ENCODE measurements at regions not wholly inside any gene's neighbourhood (a gene's known extent, or its start where the extent isn't known, plus 50 kb on each side); places are given as distances from the start of the nearest gene placed in this dataset.
"Not testable (repeated sequence)": the region's sequence is repeated elsewhere in the genome, so short reads cannot be mapped to it uniquely, and the experiment has no call there.

DNA sequence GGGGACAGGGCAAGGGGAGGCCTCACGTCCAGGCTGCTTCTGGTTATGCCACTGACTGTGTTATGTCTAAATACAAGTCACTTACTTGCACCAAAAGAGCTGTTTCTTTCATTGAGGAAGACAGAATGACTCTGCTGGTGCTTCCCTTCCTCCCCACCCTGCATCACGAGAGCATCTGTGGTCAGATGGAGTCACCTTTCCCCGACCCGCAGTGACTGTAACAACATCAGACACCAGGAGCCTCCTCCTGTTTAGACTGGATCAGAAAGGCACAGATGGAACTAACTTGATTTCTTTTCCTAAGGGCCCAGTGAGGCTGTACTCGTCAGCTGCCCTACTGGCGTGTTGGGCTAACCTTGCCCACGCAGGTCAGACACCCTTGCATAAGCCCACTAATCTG lies 90.3 kb upstream of the ZNF536 start:
- no peak for DNase-seq

DNA sequence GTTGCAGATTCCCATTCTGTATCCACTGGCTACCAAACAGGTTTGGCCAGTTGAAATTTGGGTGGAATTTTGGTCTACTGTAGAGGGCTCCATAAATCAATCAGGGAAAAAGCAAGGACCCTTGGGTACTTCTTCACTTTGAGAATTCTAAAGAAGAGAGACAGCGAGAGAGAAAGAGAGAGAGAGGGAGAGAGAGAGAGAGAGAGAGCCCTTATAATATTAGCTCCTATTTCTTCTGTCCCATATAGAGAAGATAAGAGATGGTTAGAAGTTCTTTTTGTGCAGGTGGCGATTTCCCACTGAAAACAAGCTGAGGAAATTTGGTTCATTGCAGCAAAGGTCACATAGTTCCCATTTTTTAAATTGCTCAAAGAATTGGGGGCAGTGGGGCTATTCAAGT lies 88.6 kb upstream of the ZNF536 start:
- DNase-seq, result no peak

DNA sequence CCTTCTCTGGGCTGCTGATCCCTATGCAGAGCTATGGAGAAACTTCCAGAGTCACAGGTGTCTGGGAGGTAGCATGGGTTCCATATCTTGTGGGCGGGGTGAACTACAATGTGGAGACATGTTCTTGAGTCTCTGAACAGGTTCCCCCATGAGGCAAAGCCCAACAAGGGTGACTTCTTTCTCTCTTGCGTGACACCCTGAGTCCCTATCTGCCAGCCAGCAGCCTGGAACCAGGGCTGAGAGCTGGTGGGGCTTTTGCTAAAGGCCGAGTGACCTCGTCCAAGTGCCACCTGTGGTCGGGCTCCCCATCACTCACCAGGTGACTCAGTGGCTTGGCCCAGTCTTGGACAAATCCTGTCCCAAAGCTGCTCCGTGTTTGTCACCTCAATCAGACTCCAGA lies 88.0 kb upstream of the ZNF536 start:
- no peak for DNase-seq

DNA sequence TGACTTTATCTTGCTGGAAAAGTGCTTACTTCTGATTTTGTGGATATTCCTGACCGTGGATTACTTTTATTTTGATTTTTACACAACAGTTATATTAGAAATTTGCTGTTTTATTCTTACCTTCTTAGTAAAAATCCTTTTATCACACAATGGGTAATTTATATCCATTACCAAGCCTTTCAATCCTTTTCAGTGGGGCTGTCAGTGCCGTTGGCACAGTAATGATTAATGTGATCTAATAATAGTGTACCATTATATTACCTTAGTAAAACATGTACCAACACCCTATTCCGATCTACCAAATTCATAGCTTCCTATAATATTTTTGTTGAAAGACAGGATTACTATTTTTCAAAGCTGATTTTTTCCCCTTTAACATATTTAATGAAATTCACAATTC lies 87.3 kb upstream of the ZNF536 start:
- DNase-seq, result no peak

DNA sequence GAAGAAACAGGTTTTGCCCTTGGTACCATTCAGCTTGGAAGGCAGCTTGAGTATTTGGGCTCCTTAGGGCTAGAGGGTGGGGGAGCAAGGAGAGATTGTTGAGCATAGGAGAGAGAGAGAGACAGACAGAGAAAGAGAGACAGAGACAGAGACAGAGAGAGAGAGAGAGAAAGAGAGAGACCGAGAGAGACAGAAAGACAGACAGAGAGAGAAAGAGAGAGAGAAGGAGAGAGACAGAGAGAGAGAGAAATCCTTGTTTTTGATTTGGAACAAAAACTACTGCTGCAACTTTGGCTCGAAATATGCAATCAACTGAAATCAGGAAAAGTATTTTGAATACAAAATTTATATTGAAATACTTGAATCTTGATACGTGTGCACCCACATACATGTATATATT lies 85.8 kb upstream of the ZNF536 start:
- no peak for DNase-seq

DNA sequence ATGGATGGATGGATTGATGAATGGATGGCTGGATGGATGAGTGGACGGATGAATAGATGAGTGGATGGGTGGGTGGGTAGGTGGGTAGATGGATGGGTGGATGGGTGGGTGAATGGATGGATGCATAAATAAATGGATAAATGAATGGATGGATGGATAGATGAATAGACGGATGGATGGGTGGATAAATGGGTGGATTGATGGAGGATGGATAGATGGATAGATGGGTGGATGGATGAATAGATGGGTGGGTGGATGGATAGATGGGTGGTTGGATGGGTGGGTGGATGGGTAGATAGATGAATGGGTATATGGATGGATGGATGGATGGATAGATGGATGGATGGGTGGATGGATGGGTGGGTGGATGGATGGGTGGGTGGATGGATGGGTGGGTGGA lies 84.9 kb upstream of the ZNF536 start:
- no peak for DNase-seq

DNA sequence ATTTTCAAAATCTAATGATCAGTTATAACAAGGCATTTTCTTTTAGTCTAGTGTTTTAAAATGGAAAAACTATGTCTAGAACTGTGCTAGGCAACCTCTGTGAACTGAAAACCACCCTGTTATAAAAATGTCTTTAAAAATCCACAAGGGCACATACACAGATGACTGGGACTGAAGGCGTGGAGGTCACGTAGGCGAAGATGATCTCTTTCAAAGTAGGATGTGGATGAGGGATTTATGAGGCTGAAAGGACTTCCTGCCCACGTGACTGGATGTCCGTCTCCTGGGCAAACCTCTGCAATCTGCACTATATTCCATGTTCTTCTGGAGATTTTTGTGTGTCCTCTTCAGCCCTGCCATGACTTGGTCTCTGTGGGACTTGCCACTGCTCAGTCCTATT lies 84.2 kb upstream of the ZNF536 start:
- DNase-seq, result no peak

DNA sequence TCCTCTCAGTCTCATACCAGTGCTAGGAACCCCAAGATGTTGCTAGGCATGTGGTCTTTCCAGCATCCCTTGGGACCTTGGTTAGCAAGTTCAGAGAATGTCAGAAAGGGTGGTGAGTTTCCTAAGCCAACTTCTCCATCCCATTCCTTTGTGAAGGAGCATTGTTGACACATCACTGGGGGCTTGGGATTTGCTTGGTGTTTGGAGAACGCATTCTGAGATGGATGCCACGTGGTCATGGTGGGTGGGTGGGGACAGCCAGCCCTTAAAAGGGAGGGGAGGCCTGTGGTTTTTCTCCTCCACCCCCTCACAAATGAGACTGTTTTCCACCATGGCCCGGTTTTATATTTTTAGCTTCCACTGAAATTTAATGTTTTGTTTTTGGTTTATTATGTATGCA lies 83.3 kb upstream of the ZNF536 start:
- DNase-seq, result no peak

DNA sequence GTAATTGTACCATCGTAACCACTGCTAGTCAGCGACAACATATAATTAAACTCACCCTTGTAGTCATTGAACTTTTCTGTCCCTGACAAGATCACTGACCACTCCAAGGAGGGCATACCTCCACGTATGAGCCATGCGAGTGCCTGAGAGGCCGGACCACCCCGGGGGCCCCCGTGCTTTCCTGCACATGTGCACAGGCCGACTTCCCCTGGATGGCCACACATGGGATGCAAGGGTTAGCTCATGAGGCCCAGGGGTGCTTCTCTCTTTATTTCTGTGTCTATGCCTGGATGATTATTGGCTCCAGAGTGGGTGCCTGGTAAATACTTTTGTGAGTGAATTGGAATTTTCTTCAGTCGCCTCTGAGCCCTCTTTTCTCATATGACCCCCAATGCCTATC lies 82.8 kb upstream of the ZNF536 start:
- DNase-seq, result no peak

DNA sequence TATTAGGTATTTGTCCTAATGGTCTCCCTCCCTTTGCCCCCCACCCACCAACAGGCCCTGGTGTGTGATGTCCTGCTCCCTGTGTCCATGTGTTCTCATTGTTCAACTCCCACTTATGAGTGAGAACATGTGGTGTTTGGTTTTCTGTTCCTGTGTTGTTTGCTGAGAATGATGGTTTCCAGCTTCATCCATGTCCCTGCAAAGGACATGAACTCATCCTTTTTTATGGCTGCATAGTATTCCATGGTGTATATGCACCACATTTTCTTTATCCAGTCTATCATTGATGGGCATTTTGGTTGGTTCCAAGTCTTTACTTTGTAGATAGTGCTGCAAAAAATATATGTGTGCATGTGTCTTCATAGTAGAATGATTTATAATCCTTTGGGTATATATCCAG lies 81.4 kb upstream of the ZNF536 start:
- not testable (repeated sequence) for DNase-seq

DNA sequence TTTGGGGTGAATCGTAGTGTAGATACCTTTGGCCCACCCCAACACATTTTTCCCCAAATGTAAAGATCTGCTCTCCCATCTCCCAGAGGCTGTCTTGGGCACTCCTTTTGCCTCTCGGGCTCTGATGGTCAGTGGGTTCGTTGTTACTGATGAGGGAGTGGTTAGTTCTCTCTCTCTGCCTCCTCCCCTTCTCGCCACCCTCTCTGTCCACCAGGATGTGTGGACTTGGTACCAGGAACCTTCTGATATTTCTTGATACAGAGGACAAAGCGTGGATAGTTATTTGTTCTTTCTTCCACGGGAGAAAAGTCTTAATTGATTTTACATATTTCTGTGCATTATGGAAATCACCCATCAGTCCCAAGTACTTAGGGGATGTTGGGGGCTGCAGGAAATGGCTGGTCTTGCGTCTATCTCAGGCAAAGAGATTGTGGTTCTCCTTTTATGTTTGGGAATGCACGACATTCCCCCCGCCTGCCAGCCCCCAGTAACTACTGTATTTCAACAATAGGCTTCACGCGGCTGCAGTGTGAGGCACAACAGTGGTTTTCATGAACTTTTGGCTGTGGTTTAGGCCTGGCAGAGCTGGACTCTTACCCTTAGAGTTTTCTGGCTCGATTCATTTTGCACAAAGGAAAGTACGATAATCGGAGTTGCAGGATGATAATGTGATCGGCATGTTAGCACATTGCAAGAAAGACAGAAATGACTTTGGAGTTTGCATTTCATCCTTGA lies 79.0 kb upstream of the ZNF536 start:
- no peak for DNase-seq

DNA sequence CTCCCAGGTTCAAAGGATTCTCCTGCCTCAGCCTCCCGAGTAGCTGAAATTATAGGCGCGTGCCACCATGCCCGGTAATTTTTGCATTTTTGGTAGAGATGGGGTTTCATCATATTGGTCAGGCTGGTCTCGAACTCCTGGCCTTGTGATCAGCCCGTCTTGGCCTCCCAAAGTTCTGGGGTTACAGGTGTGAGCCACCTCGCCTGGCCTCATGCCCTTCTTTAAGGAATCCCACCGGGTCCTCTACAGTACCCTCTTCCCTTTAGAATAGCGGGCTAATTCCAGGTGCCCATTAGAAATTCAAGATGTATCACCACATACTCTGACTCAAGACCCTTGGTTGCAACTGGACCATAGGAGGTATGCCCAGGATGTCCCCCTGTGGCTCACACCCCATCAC lies 74.2 kb upstream of the ZNF536 start:
- DNase-seq, result no peak

DNA sequence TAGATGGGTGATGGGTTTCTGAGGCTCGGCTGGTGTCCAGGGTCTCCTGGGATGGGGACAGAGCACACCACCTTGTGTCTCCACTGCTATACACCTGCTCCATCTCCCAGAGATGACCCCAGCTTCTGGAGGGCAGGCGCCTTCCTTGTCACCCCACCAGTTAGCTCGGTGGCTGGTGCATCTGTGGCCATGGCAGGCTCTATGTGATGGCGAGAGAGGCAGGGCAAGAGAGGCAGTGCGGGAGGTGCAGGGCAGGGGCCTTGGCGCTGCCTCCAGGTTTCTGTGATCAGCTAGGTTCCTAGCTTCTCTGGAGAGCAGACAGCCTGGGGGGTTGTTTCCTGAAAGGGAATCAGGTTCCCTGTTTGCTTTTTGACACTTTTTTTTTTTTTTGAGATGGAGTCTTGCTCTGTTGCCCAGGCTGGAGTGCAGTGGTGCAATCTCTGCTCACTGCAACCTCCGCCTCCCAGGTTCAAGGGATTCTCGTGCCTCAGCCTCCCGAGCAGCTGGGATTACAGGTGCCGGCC lies 69.0 kb upstream of the ZNF536 start:
- no peak for DNase-seq

DNA sequence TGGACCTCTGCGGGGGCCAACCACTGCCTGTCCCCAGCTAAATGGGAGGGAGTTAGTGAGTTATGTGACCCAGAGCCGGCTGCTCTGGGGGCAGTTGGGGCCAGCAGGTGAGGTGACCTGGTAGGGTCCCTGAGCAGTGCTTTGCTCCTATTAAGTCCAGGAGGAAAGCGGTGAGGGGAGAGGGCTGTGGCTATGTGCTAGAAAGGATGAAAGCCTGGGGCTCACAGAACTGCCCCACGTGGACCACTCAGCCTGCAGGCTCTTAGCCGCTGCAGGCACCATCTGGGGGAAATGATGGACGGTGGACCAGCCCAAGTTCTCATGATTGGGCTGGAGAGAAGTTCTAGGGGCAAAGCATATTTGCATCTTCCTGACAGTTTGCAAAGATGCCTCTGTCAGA lies 67.6 kb upstream of the ZNF536 start:
- DNase-seq, result no peak

DNA sequence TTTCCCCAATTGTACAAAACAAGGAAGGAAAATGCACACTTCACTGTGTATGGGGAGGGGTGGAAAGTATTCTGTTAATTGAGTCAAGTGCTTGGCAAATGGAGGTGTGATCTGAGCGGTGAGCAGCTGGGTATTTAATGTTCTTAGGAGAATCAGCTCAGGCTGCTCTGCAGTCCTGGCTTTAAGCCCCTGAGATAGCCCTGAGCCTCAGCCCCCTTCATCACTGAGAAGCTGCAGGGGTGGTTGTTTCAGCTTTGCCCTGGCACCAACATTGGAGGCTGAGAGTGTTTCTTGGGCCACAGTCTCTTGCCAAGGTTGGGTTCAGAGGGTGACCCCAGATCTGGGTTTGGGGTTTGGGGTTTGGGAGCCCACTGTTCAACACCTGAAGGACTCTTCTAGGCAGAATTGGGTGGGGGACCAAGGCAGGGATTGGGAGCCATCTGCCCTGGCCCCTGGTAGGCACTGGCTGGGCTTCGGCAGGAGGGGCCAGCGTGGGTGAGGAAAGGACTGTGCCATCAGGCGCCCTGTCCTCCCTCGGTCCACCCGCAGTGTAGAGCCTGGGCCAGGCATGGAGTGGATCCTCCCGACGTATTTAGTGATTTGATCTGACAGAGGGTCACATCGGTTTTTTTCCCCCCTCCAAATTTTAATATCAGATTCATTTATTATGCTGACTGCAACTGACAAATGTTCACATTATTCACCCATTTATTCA lies 66.7 kb upstream of the ZNF536 start:
- DNase-seq, result no peak

DNA sequence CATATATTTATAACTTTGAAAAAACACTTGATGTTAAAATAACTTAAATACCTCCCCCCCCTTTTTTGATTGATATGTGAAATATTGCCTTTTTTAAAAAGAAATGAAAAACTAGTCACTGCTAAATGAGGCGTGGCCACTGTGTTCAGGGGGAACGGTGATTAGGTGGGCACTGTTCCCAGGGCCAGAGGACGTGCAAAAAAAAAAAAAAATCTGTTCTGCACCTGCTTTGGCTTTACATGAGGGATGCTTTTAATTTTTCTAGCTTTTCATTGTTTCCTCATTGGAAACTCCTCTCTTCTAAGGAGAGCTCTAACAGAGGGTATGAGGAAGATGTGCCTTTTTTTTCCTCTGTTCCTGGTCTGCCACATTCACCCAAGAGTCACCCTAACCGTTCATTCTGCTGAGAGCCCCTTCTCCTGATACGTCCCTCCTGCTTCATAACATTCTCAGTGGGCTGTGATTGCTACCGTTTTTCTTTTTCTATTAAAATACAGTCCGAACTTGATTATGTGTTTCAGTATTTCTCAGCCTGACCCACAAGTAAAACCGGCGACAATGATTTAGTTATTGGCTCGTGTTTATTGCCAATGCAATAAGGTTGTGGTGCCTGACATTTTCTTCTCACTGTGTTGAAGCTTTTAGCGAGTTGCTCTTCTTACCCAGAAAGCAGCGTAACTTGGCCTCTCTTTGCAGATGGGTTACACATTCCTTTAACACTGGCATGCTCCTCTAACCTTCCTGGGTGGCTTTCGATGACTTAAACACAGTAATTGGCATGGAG lies 64.8 kb upstream of the ZNF536 start:
- no peak for DNase-seq

DNA sequence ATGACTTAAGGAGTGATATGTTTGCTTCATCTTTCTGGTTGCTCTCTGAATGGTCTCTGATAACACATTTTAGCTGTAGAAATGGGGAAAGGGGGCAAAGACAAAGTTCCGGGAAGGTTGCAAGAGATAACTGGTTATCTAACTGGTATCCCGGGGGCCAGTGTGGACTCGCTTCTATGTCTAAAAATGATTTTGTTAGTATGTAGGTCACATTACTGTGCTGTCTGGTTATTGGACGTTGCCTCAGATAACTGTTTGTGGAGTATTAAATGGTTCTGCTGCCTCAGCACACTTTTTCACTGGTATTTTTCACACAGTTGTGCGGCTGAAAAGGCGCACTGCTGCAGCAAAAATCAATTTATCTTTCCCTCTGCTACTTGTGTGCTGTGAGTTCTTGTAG lies 63.0 kb upstream of the ZNF536 start:
- no peak for DNase-seq

DNA sequence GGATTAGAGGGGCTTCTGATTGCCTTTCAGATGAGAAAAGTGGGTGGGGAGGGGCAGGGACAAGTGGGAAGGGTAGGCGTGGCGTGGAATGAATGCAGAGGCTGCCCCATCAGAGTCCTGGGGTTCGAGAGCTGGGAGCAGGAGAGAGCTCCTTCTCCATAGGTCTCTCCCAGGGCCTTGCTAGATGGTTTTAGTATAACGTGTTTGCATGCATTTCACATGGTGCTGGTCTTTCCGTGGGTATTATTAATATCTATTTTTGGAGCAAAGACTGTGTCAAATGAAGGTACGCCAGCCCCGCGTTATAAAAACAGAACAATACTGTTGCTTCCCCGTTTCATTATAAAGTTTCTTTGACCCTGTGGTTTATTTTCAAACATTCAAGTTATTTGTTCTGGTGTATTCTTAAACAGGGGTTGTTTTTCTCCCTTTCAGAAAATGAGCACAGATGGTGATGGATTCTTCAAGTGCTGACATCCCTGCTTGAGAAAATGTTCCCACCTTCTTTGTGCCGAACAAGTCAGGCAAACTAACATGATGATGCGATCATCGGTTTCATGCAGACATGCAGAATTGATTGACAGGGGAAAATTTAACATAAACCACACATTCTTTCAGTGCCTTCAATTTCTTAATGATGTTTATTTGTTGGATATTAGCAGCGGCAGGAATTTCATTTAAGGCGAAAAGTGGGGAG lies 62.1 kb upstream of the ZNF536 start:
- no peak for DNase-seq

DNA sequence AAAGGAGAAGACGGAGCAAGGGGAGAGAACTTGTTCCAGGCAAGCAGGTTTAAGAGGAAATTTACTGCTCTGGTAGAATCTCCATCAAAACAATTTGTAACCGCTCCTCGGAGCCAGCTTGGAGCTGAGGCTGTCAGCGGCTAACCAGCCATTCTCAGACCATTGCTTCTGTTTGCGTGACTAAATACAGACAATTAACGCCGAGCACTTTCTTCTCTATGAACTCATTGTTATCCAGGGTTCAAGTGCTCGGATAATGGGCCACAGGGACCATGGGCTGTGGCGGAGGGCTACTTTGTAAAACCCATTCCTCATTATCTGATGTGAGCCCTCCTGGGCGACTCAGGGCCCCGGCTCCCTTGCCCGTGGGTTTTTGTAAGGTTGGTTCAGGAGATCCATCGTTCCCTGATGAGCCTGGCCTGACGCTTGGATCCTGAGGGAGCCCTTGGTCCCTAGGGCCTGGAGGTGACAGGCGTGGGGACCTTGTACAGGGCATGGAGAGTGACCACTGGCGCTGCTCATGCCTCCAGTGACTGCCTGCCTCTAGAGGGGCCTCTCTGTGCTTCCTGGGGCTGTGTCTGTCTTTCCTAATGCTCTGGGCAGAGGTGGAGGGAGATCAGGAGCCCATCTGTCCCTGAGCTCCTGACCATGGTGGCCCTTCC lies 61.5 kb upstream of the ZNF536 start:
- DNase-seq, result no peak

DNA sequence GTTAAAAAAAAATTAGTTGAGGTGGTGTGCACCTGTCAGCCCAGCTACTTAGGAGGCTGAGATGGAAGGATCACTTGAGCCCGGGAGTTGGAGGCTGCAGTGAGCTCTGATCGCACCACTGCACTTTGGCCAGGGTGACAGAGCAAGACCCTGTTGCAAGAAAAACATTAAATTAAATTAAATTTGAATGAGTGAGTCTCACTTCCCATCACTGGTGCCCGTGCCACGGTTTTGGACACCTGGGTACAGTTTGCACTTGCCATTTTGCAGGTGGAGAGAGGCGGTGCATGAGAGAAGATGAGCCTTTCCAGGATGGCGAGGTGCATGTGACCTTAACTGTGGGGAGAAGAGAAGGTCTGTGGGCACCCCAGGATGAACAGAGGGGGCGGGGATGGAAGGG lies 60.3 kb upstream of the ZNF536 start:
- no peak for DNase-seq

DNA sequence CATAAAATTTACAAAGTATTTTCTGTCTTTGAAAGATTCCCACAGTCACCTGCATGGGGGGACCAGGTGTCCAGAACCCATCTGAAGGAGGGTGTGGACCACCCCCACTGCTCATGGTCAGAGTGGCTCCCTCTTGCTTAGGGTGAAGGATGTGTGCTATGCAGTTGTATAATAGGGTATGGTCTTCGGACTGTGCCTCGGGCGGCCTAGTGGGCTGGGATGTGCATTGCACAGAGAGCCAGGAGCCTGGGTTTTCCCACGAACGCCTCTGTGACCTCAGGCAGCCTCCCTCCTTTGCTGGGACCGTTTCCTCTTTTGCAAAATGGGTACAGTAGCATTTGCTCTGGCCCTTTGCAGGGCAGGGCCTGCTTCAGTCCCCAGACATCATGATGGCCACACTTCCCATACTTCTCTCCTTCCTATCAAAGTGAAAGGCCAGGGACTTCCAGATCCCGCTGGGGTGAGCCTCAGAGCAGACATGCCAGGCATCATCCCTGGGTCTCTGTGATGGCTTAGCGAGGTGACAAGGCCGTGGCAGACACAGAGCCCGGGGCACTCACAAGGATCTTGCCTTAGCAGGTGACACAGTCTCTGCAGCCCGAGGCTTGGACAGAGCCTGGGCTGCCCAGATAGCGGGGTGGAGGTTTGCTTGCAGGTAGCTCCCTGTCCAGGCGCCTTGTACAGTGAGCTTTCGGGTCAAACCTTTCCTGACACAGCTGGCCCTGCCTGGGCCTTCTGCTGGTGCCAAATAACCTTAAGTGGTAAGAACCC lies 59.4 kb upstream of the ZNF536 start:
- no peak for DNase-seq

DNA sequence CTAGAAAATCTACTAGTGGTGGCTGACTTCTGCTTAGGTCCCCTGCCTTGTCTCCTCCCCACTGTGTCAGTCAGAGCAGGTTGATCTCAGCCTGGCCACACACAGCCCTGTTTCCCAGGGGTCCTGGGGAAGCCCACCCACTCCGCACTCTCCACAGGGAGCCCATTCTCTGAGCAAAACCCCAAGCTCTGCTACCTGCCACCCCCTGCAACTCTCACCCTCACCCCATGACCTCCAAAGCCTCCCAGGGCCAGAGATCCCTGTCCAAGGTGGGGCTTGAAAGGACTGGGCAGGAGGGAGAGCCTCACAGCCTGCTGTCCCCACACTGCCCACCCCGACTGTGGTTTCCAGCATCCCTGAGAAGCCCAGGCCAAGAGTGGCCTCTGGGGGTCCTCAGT lies 58.8 kb upstream of the ZNF536 start:
- DNase-seq, result no peak
